DMS153 treated with DMSO at 0.1 percent for 48 hours (cell line): ENCODE measurements at regions not wholly inside any gene's neighbourhood (a gene's known extent, or its start where the extent isn't known, plus 50 kb on each side); places are given as distances from the start of the nearest gene placed in this dataset.
"Not testable (repeated sequence)": the region's sequence is repeated elsewhere in the genome, so short reads cannot be mapped to it uniquely, and the experiment has no call there.

Experiments
- DNase-seq: peaks from one replicate; lab custom pipeline; 2025; ENCODE audit not compliant: unreplicated experiment; lab: John Stamatoyannopoulos, UW

DNA sequence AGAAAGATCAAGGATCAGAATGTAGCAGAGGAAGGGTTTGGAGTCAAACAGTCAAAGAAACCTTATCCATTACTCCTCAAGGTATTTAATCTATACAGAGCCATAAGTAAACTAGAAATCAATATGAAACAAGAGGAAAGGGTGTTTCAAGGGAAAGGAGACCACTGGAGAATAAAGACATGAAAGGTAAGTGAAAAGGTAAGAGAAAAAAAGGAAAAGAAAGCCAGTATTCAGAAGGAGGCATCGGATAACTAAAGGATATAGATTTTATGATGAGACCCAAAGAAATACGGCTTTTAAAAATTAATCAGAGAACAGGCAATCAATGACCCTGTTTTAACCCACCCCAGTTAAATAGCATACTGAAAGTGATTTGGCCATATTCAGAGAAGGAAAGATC is 438.7 kb upstream of the MIR17HG start:
- DNase-seq = no peak

DNA sequence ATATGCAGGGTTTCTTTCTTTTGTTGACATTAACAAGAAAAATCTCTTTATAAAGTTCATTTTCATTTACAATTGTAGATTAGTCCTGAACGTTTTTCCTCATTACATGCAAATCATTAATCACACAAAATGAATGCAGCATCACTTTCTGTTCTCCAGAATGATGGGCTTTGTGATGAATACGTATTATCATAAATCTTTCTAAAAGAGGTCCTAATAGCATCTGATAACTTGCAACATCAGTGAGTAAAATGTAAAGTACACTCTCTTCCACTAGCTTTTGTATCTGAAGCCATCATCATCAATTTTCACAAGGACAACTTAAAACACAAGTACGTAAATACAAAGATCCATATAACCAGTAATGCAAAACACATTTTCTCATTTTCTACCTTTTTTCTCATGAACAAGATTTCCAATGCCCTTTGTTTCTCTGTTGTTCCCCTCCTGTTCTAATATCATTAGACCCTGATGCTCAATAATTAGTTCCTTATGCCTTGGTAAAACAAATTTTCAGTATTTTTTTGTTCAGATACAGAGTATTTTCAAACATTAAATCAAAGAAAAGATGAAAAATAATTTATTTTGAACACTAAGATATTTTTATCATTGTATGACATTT is 437.4 kb upstream of the MIR17HG start:
- DNase-seq = no peak

DNA sequence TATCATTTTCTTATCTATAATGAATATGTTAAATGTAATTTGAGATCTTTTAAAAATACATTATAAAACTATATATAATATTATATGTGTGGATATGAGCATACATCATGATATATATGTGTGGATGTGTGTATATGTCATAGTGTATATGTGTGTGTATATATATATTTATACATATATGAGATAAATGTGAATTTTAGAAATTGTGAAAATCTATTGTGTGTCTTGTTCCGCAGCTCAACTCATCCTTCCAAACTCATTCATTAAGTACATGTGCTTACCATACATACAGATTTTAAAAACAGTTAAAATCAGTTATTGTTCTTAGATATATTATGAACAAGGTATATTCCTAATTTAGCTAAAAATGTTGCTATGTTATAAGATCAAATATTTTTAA is 435.2 kb upstream of the MIR17HG start:
- no peak for DNase-seq

DNA sequence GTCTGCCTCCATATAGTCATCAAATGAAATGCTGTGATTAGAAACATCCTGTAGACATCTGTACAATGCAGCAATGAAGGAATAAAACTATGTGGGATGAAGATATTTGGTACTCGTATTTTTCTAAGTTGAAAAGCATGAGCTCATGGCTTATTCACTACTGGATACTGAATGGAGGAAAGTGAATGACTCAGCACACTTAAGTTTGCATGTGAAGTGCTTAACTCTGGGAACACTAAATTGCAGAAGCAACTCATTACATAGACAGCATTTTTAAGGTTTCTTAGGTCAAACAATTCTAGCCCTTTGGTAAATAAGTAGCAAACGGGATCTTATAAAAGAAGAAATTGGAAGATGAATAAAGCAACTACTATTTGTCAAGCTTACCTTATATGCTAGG is 429.0 kb upstream of the MIR17HG start:
- DNase-seq = no peak

DNA sequence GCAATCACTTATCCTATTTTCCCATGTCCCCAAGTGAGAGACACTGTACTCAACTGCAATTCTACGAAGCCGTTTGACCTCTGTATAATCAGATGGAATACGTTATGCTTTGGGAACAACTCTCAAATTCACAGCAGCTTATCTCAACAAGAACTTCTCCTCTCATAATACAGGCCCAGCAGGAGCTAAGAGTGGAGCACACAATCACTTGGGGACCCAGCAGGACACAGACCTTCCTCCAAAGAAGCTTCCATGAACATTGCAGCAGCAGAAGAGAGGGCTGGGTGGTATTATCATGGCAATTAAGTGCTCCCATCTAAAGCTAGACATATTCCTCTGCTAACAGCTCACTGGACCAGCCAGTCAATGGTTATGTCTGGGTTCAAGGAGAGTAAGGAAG is 428.3 kb upstream of the MIR17HG start:
- DNase-seq = no peak

DNA sequence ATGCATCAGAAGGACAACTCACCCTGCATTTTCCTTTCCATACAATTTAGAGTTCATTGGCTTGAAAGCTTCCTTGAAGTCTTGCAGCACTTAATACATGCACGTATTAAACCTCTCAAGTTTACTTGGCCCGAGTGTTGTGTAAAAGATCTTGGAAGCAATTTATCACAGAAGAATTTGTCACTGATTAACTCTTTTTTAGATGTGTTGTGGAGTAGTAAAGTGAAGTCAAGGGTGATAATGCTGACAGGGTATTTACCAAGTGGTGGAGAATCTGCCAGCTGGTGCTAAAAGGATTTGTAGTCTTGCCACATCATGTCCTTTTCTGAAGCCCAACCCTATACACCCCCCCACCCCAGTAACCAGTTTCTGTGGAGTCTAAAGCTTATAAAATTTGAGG is 421.0 kb upstream of the MIR17HG start:
- no peak for DNase-seq

DNA sequence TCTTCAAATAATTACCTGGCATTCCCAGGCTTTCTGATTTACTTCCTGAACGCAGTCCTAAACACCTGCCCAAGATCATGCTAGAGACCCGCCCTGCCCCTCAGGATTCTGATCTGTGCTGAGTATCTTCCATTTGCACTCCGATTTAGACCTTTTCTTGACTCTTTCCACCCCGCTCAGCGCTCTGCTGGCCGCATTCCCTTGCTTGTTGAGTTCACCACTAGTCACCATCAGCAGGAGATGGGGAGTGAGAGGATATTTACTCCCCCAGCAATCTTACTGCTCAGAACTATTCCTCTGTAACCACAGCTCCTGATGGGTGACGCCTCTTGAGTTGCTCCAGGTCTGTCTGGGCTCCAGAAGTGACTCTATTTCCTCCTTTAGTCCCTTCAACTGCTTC is 419.4 kb upstream of the MIR17HG start:
- no peak for DNase-seq

DNA sequence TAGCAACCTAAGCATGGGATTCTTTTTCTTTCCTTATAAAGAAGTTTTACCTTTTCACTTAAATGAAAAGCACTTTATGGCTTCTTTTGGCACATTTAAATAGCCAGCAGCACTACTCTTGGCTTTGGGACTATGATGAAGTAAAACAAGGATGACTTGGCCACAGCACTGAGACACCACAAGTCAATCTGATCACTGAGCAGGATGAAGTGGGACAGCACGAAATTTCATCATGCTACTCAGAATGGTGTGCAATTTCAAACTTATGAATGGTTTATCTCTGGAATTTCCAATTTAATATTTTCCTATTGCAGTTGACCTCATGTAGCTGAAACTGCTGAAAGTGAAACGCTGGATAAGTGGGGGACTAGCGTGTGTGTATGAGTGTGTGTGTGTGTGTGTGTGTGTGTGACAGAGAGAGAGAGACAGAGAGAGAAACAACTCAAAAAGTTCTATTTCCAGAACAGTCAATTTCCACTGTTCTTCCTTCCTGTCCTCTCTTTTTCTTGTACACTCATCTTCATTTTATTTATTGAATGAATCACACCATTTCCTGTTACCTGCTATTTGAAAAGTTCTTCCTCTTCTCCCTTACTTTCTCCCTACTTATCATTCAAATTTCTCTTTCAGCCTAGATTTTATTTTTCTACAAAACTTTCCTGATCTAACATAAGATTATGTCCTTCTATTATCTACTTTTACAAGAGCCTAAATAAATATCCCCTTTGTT is 414.2 kb upstream of the MIR17HG start:
- no peak for DNase-seq

DNA sequence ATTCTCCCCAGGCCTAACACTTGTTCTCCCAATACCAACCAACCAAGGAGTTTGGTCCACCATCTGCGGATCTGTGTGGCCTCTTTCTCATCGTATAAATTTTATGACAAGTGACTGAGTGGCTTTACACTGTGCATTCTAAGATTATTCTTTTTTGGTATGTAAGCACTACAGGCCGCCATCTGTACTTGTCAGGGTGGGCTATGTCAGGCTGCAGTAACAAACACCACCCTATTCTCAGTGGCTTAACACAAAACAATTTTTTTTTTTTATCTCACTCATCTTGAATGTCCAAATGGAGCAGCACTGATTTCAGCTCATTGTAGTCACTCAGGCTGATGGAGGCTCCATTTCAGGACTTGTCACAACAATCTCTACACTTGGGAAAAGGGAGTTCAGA is 412.7 kb upstream of the MIR17HG start:
- no peak for DNase-seq

DNA sequence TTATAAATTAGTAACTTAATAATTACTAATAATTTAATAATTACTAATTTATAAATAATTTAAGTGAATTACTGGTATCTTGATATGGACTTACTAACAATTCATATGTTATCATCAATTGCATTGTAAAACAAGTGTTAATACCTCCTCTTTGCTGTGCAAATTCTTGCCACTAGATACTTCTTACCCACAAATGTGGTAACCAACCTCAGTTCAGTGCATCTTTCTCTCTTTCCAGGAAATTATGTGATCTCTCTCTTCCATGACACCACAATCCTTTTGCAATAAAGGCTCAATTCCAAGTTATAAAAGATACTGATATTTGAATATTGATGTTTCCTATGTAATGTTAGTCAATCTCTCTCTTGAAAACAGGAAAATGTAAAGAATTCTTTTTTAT is 408.6 kb upstream of the MIR17HG start:
- no peak for DNase-seq

DNA sequence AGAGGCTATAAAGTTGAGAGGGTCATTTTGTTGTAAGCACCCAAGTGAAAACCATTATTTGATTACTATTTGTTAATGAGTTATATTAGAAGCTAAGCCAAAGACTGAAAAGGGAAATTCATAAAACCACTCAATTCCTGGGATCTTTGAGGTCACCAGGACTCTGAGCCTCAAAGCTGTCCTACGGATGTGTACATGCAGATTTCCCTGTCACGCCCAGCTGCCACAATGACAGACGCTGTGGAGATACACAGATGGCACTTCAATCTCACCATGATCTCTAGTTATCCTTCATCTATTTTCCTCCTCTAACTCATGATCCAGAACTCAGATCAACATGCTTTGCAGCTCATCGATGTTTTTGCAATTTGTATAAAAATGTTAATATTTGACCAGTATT is 403.5 kb upstream of the MIR17HG start:
- DNase-seq = no peak

DNA sequence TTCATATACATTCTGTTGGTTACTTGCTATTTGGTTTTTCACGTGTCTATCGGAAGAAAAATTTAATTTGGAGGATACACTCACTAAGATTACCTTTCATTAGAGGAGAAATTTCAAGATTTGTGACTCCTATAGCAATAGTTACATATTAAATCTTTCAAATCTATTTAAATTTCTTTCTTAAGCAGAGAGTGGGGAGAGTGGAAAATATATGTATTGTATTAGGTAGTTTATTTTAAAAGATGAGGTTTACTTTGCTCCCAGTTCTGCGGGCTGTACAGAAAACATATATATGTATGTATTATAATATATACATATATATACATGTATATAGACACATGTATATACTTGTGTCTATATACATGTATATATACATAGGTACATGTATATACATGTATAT is 402.3 kb upstream of the MIR17HG start:
- DNase-seq = not testable (repeated sequence)

DNA sequence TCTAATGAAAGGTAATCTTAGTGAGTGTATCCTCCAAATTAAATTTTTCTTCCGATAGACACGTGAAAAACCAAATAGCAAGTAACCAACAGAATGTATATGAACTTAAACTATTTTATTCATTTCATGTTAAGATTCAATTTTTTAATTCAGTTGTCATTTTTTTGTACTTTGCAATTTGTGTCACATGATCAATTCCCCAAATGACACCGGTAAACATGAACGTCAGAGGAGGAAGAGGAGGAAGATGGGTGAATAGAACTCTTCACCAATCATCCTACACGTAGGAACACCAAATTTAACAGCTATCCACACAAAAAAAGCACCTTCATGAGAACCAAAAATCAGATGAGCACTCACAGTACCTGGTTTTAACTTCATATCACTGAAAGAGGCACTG is 401.4 kb upstream of the MIR17HG start:
- not testable (repeated sequence) for DNase-seq

DNA sequence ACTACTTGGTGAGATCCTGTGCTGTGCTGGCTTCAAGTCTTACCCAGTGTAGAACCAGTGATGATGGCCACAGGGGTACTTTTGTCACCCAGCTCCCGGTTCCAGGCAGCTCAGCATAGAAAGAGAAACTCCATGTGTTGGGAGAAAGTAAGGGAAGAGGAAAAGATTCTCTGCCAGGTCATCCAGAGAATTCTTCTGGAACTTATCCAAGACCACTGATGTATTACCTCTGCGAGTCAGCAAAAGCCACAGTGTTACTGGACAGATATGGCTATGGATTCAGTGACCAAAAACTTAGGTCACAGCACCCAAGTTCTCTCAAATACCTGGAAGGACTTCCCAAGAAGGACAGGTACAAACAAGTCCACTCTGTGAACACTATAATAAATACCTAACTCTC is 399.5 kb upstream of the MIR17HG start:
- DNase-seq = no peak

DNA sequence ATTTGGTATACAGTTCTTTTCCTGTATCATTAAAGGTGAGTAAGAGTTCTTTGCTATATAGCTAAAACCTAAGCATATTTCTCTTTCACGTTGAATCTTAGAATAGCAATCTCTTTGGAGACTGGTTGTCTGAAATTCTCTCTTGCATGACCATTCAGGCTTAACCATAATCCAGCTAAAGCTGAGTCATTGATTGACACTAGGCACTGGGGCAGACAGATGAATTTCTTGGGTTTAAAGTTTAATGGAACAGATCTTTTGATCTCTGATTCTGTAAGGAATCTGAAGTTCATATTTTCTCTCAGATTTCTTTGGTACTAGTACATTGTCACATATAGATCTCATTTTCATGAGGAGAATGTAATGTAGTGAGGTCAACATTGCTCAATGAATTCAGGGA is 397.3 kb upstream of the MIR17HG start:
- no peak for DNase-seq

DNA sequence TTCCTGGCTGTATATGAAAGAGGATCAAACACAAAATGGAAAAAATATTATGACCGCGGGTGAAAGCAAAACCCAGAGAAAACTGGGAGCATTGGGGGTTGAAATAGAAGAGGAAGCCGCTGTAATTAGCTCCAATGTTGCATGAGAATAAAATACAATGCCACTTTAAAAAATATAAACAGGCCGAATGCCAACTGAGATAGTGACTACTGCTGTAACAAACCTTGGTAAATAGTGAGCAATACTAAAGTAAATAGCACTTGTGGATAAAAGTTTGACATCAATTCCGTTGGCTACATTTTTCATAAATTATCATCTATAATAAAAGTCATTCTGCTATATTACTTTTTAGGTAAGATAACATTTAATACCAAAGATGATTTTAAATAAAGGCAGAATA is 395.8 kb upstream of the MIR17HG start:
- no peak for DNase-seq

DNA sequence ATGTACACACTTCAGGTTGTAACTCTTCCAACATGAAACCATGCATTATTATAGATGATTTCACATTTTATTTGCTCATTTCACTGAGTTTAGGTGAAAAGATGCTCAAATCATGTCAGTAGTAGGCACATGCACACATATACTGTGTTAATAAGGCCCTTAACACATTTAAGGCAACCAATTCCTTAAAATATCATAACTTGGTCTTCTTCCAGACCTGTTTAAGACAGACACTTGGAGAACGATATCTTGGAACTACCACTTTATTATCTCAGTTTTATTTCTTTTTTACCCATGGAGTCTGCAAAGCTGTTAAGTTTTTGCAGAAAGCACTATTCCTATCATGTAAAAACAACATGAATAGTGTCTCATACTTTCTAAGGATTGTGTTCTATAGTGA is 395.2 kb upstream of the MIR17HG start:
- DNase-seq = no peak

DNA sequence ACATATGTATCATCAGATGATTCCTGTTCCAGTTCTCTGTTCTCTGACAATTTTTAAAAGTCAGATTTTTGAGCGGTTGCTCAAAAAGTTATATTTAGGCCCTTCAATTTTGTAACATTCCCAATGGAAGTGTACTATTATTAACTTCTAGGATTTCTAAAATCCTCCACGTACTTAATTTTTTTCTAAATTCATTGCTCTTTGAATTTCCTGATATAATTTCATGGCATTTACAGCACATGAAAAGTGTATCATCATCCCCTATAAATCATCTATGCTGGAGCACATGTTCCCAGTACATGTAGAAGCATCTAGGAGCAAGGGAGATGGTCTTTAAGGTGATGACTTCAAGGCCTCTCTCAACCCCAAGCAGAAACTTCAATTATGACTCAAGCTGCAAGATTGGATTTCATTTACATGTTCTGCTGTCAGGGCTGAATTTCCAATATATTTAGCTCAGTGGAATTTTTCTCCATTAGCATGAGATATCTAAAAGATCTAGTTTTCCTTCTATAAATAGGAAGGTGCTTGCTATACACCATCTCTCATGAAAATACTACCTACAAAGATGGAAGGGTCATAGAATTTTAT is 392.8 kb upstream of the MIR17HG start:
- no peak for DNase-seq

DNA sequence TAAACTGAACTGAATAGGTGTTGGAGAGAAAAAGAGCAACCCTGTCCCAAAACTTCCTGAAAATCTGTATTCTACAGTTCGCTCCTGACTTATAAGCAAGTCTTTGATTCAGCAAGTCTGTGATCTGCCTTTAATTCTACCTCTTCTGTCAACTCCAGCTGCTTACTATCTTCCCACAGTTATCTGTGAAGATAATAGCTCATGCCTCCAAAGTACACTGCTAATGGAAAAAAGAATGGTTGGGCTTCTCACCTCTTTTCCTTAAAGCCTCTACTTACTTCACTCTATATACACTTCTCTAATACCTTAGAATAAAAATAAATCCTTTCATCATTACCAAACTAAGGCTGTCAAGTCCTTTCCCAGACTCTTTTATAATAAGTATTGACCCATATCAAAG is 391.5 kb upstream of the MIR17HG start:
- no peak for DNase-seq

DNA sequence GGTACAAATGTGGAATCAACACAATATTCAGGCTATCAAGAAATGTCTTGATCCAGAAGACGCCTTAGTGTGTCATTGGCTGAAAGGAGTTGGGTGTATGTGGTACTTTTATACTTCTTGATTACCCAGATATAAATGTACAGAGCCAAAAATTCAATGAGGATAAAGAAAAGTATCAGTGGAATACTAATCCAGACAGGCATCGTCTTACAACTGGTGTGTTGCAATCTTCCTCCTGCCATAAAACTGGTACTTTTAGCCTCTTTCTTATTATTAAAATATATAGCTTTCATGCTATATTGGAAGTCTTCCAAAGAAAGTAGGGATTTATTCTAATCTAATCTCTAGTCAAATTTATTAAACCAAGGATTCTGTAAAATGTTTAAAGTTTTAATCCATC is 388.6 kb upstream of the MIR17HG start:
- no peak for DNase-seq

DNA sequence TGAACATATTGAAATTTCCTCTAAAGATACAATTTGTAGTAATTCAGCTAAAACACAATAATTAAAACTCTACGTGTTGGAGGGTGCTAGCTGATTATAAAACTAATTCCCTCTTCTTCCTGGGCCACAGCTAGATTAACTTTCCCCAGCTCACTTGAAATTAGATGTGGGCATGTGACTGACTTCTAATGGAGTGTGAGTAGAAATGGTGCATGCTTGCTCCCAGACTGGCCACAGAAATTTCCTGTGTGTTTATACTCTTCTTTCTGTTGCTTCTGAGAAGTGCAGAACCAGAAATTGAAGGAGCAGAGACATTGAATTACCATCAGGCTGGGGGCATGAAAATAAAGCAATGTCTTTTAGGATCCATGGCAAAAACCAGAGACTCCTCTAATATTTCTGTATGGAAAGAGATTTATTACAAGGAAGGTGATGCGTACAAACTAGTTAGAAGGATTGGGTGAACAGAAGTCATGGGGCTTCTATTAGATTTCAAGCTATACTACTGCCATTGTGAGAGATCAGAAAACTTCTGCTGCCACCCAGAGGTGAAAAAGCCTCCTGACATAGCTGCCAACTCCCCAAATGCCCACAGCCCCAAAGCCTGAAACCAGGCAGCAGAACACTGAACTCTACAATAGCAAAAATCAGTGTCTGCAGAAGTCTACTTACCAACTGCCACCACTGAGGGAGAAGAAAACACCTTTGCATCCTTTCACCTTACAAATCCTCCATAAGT is 379.2 kb upstream of the MIR17HG start:
- peak; percentile 2 for DNase-seq
